Sigmoid colon (tissue), 4 donors: ENCODE measurements at regions not wholly inside any gene's neighbourhood (a gene's known extent, or its start where the extent isn't known, plus 50 kb on each side); places are given as distances from the start of the nearest gene placed in this dataset.

Source experiments
- POLR2A ChIP-seq, 2 donors: fragments of 450-650 bp; IDR thresholded peaks; one replicate each; pipeline ENCODE4 v1.6.1; 2016; ENCODE audit warnings: antibody characterized with exemption in 2 of 2, mild to moderate bottlenecking in 2 of 2, moderate library complexity in 2 of 2
- POLR2AphosphoS5 ChIP-seq, 4 donors: sonication (generic); formaldehyde crosslinking; IDR thresholded peaks; one replicate each; pipeline ENCODE4 v1.6.1; 2017; ENCODE audit warnings: antibody characterized with exemption in 4 of 4
- TF ChIP-seq, protein P1 (sequence below), 4 experiments: fragments of 450-650 bp in 3 of 4; fragments of 200-600 bp in 1 of 4; IDR thresholded peaks; one replicate each; pipeline ENCODE4 v1.5.1; 2016 to 2019; ENCODE audit warnings: antibody characterized with exemption in 4 of 4, mild to moderate bottlenecking in 3 of 4, moderate library complexity in 2 of 4

DNA sequence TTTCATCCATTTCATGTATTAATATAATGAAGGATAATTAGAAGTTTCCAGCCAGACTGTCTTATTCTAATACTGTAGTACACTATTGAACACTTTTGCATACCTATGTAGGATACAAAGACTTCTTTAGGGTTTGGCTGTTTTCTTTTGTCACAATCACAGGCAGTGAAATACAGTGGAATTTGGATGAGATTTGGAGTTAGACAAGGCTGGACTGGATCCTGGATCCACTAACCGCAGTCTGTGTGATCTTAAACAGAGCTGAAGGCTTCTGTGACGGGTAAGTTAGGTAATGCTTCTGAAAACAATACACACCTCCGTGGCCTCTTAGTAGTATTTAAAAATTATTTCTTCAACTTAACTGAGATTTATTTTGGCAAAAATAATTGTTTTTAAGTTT is 1128.6 kb upstream of the CDH2 start:
- no peak for TF ChIP-seq POLR2AphosphoS5 (IDR thresholded peaks at IDR 0.05)
- TF ChIP-seq, protein P1, sequence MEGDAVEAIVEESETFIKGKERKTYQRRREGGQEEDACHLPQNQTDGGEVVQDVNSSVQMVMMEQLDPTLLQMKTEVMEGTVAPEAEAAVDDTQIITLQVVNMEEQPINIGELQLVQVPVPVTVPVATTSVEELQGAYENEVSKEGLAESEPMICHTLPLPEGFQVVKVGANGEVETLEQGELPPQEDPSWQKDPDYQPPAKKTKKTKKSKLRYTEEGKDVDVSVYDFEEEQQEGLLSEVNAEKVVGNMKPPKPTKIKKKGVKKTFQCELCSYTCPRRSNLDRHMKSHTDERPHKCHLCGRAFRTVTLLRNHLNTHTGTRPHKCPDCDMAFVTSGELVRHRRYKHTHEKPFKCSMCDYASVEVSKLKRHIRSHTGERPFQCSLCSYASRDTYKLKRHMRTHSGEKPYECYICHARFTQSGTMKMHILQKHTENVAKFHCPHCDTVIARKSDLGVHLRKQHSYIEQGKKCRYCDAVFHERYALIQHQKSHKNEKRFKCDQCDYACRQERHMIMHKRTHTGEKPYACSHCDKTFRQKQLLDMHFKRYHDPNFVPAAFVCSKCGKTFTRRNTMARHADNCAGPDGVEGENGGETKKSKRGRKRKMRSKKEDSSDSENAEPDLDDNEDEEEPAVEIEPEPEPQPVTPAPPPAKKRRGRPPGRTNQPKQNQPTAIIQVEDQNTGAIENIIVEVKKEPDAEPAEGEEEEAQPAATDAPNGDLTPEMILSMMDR (IDR thresholded peaks at IDR 0.05): no peak
- no peak for TF ChIP-seq POLR2A (IDR thresholded peaks at IDR 0.05)
